ENCODE measurements at regions not wholly inside any gene's neighbourhood (a gene's known extent, or its start where the extent isn't known, plus 50 kb on each side); places are given as distances from the start of the nearest gene placed in this dataset.

GRCh38 chr15:85890620-85890980 lies 95.9 kb upstream of the KLHL25 start:
- no peak for DNase-seq

GRCh38 chr15:85891470-85891869 lies 96.7 kb upstream of the KLHL25 start:
- no peak for DNase-seq

GRCh38 chr15:85892232-85892631 lies 97.5 kb upstream of the KLHL25 start:
- DNase-seq, result no peak

GRCh38 chr15:85897207-85897894 lies 102.6 kb upstream of the KLHL25 start:
- DNase-seq, result no peak

GRCh38 chr15:85897895-85898717 lies 103.4 kb upstream of the KLHL25 start:
- DNase-seq, result no peak

- DNase-seq, result no peak
Measured at GRCh38 chr15:85899927-85900326, 105.2 kb upstream of the KLHL25 start.

GRCh38 chr15:85905751-85906450 lies 111.2 kb upstream of the KLHL25 start:
- no peak for DNase-seq

GRCh38 chr15:85906640-85907039 lies 111.9 kb upstream of the KLHL25 start:
- DNase-seq, result no peak

- DNase-seq, result no peak
Measured at GRCh38 chr15:85910834-85911233, 116.1 kb upstream of the KLHL25 start.

- no peak for DNase-seq
Measured at GRCh38 chr15:85913461-85913860, 118.7 kb upstream of the KLHL25 start.

GRCh38 chr15:85920956-85921355 lies 126.2 kb upstream of the KLHL25 start:
- DNase-seq, result no peak

GRCh38 chr15:85924088-85924487 lies 129.4 kb upstream of the KLHL25 start:
- no peak for DNase-seq

GRCh38 chr15:85925649-85926237 lies 131.0 kb upstream of the KLHL25 start:
- DNase-seq, result no peak

GRCh38 chr15:85926834-85927233 lies 132.1 kb upstream of the KLHL25 start:
- DNase-seq, result no peak

GRCh38 chr15:85927931-85928537 lies 133.3 kb upstream of the KLHL25 start:
- no peak for DNase-seq

- DNase-seq, result no peak
Measured at GRCh38 chr15:85929786-85930185, 135.1 kb upstream of the KLHL25 start.

GRCh38 chr15:85932391-85932790 lies 137.7 kb upstream of the KLHL25 start:
- DNase-seq, result no peak

- DNase-seq, result no peak
Measured at GRCh38 chr15:85934691-85935090, 140.0 kb upstream of the KLHL25 start.

- no peak for DNase-seq
Measured at GRCh38 chr15:85935182-85935581, 140.5 kb upstream of the KLHL25 start.

GRCh38 chr15:85937661-85938060 lies 142.0 kb upstream of the AGBL1 start:
- no peak for DNase-seq

- no peak for DNase-seq
Measured at GRCh38 chr15:85941186-85941855, 138.3 kb upstream of the AGBL1 start.

GRCh38 chr15:85942632-85943031 lies 137.0 kb upstream of the AGBL1 start:
- no peak for DNase-seq

All from activated CD4-positive, CD25-positive, alpha-beta regulatory T cell (primary cell).